Left hindlimb (tissue), 1 donor: ENCODE measurements at regions not wholly inside any gene's neighbourhood (a gene's known extent, or its start where the extent isn't known, plus 50 kb on each side); places are given as distances from the start of the nearest gene placed in this dataset.
"Not testable (repeated sequence)": the region's sequence is repeated elsewhere in the genome, so short reads cannot be mapped to it uniquely, and the experiment has no call there.

ENCODE experiments used
- DNase-seq: peaks from one replicate; pipeline ENCODE4 v3.0.0-alpha.2; 2018

DNA sequence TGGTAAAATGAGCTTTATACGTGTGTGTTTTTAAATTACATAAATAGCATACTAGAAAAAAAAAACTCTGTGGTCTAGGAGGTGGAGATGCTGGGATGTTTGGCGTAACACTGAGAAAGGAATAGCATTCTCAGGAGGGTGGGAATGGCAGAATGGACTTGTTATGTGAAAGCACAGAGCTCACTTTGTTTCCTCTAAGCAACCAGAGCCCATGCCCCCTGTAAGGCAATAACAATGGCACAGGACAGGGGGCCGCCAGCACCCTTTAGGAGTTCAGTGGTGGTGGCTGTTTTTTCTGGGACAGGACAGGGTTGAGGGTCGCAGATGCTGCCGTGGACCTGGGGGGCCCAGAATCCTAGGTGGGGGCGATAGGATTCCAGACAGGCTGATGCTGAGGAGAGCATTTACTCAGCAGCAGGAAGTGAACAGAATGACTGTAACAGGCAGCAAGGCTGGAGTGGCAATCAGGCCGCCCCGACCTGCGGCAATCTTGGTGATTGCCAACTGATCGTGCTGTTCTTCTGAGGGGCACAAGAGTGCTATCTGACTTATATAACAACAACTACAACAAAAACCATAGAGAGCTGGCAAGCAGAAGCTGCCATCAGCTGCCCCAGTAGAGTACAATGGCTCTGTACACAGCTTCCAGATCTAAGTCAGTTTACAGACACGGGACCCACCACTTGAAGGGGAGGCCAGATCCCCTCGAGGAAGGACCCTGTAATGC lies 160.4 kb downstream of the UACA start:
- DNase-seq: no peak

DNA sequence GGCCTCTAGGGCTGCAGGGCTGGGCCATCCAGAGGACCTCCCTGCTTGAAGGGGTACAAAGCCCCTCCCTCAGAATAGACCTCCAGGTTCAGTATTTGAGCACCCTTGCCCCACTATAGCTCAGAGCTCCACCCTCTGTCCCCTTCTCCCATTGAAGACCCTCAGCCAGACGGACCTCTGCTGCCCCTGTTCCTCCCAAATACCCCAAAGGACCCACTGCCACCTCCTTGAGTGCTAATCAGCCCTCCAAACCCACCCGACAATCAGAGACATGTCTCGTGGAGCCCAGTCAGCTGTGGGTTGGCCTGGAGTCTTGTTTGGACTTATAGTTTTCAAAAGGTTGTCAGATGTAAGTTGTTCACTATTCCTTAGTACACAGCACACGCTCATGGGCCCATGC lies 161.1 kb downstream of the UACA start:
- no peak for DNase-seq

DNA sequence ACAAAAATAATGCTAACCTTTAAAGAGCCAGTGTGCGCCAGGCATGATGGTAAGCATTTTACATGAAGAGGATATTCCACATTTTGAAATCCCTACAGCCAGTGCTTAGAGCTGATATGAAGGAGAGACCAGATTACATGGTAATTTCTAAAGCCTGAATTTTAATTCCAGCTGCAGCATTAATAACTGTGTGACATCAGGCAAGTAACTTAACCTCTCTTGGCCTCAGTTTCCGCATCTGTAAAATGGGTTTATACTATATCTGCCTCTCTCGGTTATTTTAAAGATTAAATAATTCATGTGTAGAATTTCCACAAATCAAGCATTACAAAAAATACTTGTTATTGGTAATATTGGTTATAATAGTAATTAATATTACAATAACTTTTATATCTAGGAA lies 165.4 kb downstream of the UACA start:
- DNase-seq: no peak

DNA sequence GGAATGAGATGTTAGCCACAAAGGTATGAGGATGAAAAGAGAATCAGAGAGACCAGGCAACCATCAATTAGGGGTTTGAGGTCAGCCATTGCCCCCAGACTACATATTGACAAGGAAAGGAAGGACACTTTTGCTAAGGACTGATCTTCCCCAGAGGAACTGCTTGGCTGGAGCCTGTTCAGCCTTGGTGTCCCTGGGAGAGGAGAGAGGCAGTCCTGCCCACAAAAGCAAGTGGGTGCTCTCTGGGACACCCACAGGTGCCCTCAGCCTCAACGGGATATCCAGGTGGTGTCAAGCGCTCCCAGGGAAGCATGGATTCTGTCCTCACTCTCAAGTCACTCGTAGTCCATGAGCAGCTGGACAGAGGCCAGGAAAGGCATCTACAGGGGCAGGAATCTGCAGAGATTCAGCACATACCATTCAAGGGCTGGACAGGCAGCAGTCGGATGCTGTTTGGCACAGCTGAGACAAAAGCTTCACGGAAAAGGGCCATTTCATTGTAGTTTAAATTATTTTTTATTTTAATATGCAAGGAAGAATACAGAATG lies 166.2 kb downstream of the UACA start:
- DNase-seq: no peak

DNA sequence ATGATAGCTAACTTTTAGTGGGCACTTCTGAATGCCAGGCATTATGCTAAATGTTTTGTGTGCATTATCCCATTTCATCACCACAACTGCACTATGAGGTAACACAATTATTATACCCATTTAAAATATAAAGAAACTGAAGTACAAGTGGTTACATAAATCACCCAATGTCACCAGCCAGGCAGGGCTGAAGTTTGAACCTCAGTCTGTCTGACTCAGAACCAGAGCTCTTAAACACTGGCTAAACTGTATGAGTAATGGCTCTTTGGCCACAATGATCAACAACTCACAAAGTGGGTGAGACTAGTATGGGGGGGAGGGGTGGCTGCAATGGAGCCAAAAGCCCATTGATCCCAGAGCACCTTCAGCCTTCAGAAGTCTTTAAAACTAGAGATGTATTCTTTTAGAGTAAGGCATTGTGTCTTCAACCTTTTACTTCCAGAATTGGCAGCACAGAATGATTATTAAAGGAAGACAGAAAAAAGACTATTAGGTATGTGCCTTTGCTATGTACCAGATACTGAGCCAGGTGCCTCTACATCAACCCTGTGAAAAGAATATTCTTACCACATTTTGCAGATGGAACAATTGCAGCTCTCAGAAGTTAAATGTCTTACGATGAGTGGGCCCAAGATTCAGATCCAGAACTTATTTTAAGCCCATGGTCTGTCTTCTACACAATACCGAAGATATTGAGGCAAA lies 166.9 kb downstream of the UACA start:
- DNase-seq: no peak

DNA sequence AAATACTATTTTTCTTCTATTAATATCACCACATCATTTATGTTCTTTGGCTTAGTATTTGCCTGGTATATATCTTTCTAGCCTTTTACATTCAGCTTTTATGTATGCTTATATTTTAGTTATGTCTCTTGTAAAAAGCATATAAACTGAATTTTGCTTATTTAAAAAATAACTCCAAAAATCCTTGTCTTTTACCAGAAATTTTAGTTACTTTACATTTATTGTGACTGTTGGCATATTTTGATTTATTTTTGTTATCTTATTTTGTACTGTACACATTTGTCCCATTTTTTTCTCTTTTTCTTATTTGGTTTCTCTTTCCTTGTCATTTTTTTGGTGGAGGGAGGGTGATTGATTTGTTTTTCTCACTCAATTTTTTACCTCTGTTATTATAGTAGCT lies 169.6 kb downstream of the UACA start:
- no peak for DNase-seq

DNA sequence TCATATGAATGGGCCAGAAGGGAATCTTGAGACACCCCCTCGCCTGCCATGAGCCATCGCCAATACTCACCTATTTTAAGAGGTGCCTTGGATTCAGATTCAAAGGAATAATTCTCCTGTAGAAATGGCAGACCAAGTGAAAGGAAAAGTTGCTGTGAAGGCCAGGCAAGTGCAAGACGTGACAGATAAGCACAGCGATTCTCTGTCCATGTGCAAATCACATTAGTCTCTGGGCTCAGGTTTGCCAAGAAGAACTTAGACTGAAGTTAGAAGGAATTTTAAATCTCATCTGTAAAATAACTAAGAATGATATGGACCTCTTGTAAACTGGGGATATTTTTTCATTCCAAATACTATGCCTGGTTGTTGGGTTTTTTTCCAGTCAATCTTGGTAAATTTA lies 173.6 kb downstream of the UACA start:
- DNase-seq: no peak

DNA sequence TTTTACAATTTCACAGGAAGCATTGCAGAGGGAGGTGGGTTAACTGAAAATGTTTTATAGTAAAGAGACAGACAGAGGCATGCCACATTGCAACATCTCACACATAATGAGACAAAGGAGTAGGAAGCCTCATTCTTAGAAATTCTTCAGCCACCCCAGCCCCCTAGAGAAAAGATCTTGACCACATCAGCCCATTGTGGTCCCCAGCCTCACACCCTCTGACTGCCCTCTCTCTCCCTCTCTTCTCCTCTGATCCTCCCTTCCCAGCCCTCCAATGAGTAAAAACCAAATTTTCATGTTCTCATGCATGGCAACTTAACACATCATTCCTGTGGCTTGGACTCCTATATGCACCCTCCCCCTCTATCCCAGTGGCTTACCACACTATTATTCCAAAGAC lies 174.1 kb downstream of the UACA start:
- peak; percentile 61 for DNase-seq

DNA sequence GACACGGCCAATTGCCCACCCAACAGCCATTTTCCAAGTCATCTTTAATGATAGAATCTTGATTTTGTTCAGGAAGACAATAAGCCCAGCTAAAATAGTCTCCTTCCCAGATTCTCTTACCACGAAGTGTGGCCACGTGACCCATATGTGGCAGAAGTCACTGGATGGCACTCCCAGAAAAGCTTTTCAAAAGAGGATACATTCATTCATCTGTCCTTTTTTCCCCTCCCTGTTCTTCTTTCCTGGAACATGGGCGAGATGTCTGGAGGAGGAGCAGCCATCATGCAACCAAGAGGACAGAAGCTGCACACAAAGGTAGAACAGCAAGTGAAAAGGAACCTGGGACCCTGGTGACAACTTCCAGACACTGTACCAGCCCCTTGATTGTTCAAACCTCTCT lies 174.7 kb downstream of the UACA start:
- no peak for DNase-seq

DNA sequence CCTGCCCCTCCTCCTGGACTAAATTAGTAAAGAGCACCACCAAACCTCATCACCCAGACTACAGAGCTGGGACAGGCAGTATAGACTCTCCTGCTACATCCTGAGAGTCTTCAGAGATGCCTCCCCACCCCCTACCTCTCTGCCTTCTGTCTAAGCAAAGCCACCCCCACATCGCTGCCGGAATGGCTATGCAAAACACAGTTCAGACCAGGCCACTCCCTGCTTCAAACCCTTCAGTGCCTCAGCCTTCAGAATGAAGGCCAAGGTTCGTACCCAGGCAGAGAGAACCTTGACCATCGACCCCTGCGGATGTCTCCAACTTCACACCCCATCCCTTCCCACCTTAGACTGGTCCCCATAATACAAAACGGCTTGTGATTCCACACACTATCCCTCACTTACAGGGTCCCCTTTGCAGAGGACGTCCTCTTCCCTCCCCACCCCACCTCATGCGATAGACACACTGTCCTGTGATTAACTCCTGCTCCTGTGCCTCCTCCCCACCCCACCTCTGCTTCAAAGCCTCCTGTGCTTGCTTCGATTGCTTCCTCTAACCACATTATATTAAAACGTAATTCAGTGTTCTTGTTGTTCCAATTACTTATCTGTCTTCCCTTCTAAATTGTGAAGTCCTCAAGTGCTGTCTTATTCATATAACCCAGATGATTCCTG lies 175.3 kb downstream of the UACA start:
- DNase-seq: no peak

DNA sequence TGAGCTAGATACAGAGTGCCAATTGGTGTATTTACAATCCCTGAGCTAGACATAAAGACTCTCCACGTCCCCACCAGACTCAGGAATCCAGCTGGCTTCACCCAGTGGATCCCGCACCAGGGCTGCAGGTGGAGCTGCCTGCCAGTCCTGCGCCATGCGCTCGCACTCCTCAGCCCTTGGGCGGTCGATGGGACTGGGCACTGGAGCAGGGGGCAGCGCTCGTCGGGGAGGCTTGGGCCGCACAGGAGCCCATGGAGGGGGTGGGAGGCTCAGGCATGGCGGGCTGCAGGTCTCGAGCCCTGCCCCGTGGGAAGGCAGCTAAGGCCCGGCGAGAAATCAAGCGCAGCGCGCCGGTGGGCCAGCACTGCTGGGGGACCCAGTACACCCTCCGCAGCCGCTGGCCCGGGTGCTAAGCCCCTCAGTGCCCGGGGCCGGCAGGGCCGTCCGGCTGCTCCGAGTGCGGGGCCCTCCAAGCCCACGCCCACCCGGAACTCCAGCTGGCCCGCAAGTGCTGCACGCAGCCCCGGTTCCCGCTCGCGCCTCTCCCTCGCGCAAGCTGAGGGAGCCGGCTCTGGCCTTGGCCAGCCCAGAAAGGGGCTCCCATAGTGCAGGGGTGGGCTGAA lies 176.2 kb downstream of the UACA start:
- not testable (repeated sequence) for DNase-seq

DNA sequence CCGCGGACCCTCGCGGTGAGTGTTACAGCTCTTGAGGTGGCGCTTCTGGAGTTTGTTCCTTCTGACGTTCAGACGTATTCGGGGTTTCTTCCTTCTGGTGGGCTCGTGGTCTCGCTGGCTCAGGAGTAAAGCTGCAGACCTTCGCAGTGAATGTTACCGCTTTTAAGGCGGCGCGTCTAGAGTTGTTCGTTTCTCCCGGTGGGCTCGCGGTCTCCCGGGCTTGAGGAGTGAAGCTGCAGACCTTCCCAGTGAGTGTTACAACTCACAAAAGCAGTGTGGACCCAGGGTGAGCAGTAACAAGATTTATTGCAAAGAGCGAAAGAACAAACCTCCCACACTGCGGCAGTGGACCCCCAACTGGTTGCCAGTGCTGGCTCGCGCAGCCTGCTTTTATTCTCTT lies 177.1 kb downstream of the UACA start:
- no peak for DNase-seq

DNA sequence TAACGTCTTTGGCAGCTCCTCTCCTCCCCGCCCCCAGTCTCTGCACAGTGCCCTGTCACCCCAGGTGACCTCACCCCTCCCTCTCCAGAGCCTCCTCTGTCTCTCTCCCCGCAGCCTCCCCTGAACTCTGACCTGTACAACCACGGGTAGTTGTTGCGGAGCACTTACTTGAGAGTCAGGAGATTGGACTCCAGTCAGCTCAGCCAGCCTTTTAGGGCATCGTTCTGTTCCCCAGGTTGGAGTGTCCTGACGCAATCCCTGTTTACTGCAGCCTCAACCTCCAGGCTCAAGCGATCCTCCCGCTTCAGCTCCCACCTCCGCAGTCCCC lies 177.7 kb downstream of the UACA start:
- no peak for DNase-seq

DNA sequence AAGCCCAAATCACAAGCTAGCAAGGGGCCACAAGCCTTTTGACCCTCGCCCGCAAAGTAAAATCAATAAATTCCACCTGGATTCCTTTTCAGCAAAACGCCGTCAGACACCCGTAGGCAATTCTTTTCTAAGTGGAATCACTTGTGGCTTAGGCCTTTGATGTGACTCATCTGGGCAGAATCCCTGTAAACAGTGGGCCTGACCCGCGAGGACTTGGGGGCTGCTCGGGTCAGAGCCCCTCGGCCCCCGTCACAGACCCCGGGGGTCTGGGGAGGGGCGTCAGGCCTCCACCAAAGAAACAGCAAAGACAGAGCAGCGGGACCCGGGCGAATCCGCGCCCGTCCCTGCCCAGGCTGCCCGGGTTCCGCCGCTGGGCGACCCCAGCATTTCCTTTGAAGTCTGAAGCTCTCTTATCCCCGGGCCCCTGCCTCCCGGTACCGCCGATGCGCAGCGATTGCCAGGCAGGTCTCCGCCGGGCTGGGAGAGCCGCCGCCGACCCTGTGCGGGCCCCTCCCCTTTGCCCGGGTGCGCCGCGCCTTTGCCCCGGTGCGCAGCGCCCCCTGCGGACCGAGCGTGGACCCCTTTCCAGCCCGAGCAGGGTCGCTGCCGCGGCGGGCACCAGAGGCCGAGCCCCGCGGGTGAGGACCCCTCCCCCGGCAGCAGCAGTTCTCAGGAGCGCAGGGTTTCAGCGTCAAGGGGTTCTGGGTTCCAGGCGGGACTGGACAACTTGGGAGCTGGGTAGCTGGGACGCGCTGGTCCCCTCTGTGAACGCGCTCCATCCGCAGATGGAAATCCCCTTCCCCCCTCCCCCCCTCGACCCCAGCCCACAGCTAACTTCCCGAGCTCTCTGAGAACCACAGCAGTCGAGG lies 178.3 kb downstream of the UACA start:
- no peak for DNase-seq

DNA sequence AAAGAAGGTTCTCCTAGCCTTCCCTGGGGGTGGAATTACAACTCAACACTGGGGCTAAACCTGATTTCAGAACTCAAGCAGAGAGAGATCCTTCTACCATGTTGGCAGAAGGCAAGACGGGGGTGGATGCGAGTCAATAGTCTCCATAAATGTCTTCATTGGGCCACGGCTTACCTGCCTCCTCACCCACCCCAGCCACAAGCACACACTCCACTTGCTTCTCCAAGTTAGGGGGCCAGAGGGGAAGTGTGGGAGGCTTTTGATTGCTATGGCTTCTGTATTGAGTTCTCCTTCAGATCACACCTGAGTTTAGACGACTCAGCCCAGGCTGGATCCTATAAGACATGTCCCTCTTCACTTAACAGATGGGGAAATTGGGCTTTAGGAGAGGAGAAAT lies 178.9 kb downstream of the UACA start:
- DNase-seq: no peak

DNA sequence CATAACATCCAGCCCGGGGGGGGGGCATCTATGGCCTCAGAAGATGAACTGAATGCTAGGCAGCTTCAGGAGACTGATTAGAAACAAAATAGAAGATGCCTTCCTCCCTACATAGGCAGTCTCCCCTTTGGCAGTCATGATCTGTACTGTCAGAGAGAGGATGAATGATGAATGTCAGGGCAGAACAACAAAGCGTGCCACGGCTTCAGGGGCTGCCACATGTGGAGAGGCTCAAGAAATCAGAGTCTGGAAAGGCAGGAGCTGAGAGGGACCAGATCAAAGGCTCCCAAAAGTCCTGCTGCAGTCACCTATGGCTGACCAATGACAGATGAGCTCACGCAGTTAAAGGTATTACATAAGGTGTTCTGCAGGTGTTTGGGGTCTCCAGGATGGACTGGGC lies 180.4 kb downstream of the UACA start:
- DNase-seq: peak; percentile 6

DNA sequence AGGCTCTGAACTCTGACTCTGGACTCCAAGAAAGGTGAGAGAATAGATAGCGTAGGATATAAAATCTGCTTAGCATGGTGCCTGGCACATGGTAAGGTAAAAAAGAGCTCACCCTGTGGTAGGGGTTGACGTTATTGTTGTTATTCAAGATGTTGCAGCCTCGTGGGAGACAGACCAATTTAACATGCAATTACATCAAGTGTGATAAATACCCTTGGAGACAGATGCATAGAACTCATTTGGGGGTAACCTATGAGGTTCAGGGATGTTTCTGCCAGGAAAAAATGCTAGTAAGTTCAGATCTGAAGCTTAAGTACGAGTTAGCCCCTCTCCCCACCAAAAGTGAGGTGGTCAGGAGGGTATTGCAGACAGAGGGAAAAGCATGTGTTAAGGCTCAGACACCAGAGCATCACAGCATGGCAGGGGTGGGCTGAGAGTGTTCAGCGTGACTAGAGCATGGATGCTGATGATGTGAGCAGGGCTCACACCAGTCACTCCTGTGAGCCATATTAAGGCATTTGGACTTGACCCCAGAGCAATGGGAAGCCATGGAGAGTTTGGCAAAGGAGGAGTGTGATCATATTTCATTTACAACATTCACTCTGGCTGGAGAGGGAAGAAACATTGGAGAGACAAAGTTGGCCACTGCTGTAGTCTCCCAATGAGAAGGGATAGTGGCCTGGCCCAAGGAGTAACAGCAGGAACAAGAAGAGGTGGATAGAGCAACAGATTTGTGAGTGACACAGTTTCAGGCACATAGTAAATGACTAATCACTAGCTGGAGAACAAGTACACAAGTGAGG lies 181.0 kb downstream of the UACA start:
- peak; percentile 9 for DNase-seq

DNA sequence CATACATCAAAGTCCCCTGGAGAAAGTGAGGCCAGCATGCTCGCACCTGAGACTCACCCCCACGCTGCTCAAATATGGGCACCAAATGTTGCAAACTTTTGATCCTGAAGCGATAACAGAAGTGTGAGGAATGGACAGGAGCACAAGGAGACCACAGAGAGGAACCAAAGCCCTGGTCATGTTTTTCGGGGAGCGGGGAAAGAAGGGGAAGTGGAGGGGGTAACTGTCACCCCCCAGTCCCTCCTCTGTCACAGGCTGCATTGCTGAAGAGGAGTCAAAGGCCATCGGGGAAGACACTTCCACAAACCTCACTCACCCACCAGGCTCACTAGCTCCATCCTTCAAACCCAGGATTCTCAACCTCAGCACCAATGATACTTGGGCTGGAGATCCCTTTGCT lies 182.4 kb downstream of the UACA start:
- DNase-seq: no peak

DNA sequence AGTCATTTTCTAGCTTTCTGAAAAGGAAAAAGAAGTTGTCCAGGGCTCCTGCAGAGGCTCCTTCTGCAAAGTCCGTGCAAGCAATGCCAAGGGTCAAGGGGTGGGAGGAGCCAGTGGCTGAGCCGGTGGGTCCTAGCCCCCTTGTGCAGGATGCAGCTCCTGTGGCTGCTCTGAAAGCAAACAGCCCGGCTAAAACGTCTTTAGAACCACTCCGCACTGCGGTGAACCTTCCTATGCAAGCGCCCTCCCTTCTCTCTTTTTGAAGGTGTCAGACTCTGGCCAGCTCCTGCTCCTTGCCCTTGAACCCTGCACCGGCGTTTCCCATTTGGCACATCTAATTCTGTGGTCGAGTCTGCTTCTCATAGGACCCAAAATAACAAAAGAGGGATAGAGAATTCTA lies 183.1 kb downstream of the UACA start:
- peak; percentile 16 for DNase-seq

DNA sequence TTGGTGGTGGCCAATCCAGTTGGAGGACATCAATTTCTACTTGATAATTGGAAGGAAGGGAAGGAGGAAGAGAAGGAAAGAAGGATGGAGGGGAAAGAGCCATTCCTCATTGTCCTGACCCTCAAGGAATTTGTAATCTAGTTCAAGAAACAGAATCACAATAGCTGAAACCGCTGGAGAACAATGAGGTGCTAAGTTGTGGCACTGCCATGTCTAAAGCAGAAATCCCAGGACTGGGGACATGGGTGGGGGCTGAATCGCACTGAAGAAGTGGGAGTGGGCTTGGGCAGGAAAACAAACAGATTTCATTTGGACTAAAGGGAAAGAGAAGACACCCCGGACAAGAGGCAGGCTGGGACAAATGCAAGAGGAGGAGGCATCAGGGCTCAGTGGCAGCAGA lies 183.6 kb downstream of the UACA start:
- peak; percentile 2 for DNase-seq

DNA sequence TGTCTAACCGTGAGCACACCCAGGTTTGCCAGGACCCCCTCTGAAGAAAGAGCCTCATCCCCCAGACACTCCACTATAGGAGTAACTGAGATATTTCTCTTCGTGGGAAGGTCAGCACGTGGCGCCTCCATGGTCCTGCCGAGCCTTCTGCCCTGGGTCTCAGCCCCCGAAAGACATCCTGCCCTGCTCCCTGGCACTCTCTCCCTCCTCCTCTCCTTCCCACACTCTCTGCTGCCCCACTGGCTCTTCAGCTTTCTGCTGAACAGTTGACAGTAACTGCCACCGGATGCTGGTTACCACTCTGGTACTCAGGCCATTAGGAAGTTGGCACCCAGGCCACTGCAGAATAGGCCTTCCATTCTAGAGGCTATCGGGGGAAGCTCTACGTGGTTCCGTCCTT lies 185.2 kb downstream of the UACA start:
- DNase-seq: peak; percentile 6

DNA sequence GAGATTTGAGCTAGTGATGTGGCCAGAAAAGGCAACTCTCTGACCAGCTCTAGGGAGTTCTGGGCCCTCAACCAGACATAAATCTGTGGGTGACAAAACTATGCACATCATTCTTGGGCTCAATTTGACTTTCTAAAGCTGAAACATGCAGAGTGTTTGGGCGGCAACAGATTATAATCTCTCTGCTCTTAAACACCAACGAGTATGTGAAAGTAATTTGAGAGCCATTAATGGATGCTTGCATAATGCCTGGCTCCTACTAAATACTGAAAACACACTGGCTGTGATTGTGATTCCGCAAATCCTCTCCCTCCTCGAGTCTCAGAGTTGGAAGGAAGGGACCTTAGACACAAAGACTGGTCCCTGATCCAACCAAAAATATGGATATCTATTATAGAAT lies 186.7 kb downstream of the UACA start:
- peak; percentile 28 for DNase-seq
